ENCODE measurements at regions not wholly inside any gene's neighbourhood (a gene's known extent, or its start where the extent isn't known, plus 50 kb on each side); places are given as distances from the start of the nearest gene placed in this dataset.

DNA sequence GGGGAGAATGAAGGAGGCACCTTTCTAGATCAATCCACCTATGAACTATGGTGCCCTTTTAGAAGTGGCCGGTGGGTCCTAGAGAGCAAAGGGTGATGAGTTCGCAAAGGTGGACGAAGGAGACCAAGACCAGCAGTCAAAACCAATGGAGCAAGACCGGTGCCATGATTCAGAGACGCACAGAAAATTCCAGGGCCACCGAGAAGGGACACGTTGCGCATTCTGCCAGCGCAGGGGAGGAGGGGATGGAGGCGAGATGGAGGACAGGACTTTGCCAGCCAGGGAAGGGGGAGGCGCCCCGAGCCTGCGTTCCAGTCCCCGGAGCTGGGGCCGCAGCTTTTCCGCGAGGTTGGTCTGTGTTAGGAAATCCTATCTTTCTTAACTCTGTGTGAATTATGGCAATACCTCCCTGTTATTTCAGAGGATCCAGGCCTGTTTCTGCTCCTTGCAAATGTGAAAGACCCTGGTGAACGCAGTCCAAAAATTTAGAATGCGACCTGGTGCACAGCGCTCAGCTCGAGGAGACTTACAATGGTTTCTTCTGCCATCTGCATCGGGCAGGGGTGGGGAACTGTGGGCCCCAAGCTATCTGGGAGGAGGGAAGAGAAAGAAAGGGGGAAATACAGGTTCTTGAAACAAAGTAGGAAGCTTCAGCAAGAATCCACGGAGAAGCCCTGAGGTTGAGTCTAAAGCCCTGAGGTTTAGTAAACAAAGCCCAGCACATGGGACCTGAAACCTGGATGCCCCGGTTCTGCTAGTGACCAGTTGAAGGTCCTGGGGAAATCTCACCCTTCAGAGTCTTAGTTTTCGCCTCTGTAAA lies 129.4 kb downstream of the MRPS6 start:
- peaks cover 3% of the 10 kb centered on the region for H3K36me3 Mint-ChIP-seq (ENCODE audit: low read depth)
- H3K4me3 Mint-ChIP-seq: peak overlapping the region; percentile 65
- peak; percentile 86 for DNase-seq
- Histone ChIP-seq H3K4me1 (ENCODE audit: control insufficient read depth, insufficient read depth, low read length) (peaks cover 4% of the 10 kb centered on the region), H3K9me3 (ENCODE audit: control insufficient read depth, low read length) (no peaks in the 10 kb centered on the region), H3K4me3 (ENCODE audit: low read length) (peak overlapping the region; percentile 86), H3K27ac (ENCODE audit: low read depth, low read length) (peak overlapping the region; percentile 54), H3K27me3 (ENCODE audit: control insufficient read depth, insufficient read depth, low read length, poor library complexity, severe bottlenecking) (peaks cover 5% of the 10 kb centered on the region), H3K36me3 (ENCODE audit: control insufficient read depth, insufficient read depth, low read length) (no peaks in the 10 kb centered on the region), H3K9ac (ENCODE audit: extremely low read depth, low read length, poor library complexity, severe bottlenecking) (peak overlapping the region; percentile 71)
- TF ChIP-seq, protein P1, sequence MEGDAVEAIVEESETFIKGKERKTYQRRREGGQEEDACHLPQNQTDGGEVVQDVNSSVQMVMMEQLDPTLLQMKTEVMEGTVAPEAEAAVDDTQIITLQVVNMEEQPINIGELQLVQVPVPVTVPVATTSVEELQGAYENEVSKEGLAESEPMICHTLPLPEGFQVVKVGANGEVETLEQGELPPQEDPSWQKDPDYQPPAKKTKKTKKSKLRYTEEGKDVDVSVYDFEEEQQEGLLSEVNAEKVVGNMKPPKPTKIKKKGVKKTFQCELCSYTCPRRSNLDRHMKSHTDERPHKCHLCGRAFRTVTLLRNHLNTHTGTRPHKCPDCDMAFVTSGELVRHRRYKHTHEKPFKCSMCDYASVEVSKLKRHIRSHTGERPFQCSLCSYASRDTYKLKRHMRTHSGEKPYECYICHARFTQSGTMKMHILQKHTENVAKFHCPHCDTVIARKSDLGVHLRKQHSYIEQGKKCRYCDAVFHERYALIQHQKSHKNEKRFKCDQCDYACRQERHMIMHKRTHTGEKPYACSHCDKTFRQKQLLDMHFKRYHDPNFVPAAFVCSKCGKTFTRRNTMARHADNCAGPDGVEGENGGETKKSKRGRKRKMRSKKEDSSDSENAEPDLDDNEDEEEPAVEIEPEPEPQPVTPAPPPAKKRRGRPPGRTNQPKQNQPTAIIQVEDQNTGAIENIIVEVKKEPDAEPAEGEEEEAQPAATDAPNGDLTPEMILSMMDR (conservative IDR thresholded peaks at IDR 0.05): no peak
- no peaks in the 10 kb centered on the region for H3K9me3 Mint-ChIP-seq
- peak overlapping the region; percentile 75 for H3K27ac Mint-ChIP-seq
- H3K4me1 Mint-ChIP-seq: peaks cover 51% of the 10 kb centered on the region
- peaks cover under 1% of the 10 kb centered on the region for H3K27me3 Mint-ChIP-seq (ENCODE audit: insufficient read depth)
- WGBS, 2 experiments (ENCODE audit: insufficient coverage in 1 of 2, insufficient read length in 1 of 2): 31 to 44% methylated on average over 13 to 25 of the region's 25 CpGs

DNA sequence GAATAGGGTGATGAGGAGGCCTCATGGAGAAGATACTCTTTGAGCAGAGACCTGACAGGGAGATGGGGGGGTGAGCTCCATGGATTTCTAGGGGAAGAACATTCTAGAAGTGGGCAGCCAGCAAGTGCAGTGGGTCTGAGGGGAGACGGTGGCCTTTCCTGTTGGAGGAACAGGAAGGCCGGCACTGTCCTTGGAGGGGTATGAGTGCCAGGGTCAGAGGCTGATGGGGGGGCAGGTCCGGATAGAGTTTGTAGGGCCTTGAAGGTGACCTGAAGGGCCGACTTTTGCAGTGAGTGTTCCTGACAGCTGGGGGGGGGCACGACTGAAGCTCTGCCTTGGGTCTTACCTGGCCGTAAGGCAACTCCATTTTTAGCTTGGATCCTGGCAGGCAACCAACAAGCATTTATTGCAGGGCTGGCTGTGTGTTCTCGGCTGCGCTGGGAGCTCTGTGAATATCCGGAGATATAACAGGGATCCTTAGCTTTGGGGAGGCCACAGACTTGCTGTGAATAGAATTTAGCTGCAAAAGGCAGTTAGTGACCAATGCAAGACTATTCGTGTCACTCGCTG lies 130.6 kb downstream of the MRPS6 start:
- Histone ChIP-seq H3K36me3 (ENCODE audit: control insufficient read depth, insufficient read depth, low read length) (no peaks in the 10 kb centered on the region), H3K27me3 (ENCODE audit: control insufficient read depth, insufficient read depth, low read length, poor library complexity, severe bottlenecking) (peaks cover 5% of the 10 kb centered on the region), H3K9me3 (ENCODE audit: control insufficient read depth, low read length) (no peaks in the 10 kb centered on the region), H3K9ac (ENCODE audit: extremely low read depth, low read length, poor library complexity, severe bottlenecking) (no peak overlapping the region), H3K4me1 (ENCODE audit: control insufficient read depth, insufficient read depth, low read length) (peaks cover 4% of the 10 kb centered on the region), H3K27ac (ENCODE audit: low read depth, low read length) (peak overlapping the region; percentile 91), H3K4me3 (ENCODE audit: low read length) (no peak overlapping the region)
- no peak overlapping the region for H3K4me3 Mint-ChIP-seq
- DNase-seq: no peak
- 87 to 91% methylated on average over 3 to 11 of the region's 11 CpGs for WGBS, 2 experiments (ENCODE audit: insufficient coverage in 1 of 2, insufficient read length in 1 of 2)
- TF ChIP-seq, protein P1 (conservative IDR thresholded peaks at IDR 0.05): no peak
- peaks cover 3% of the 10 kb centered on the region for H3K36me3 Mint-ChIP-seq (ENCODE audit: low read depth)
- H3K4me1 Mint-ChIP-seq: peaks cover 40% of the 10 kb centered on the region
- H3K27me3 Mint-ChIP-seq (ENCODE audit: insufficient read depth): no peaks in the 10 kb centered on the region
- H3K9me3 Mint-ChIP-seq: no peaks in the 10 kb centered on the region
- H3K27ac Mint-ChIP-seq: no peak overlapping the region

DNA sequence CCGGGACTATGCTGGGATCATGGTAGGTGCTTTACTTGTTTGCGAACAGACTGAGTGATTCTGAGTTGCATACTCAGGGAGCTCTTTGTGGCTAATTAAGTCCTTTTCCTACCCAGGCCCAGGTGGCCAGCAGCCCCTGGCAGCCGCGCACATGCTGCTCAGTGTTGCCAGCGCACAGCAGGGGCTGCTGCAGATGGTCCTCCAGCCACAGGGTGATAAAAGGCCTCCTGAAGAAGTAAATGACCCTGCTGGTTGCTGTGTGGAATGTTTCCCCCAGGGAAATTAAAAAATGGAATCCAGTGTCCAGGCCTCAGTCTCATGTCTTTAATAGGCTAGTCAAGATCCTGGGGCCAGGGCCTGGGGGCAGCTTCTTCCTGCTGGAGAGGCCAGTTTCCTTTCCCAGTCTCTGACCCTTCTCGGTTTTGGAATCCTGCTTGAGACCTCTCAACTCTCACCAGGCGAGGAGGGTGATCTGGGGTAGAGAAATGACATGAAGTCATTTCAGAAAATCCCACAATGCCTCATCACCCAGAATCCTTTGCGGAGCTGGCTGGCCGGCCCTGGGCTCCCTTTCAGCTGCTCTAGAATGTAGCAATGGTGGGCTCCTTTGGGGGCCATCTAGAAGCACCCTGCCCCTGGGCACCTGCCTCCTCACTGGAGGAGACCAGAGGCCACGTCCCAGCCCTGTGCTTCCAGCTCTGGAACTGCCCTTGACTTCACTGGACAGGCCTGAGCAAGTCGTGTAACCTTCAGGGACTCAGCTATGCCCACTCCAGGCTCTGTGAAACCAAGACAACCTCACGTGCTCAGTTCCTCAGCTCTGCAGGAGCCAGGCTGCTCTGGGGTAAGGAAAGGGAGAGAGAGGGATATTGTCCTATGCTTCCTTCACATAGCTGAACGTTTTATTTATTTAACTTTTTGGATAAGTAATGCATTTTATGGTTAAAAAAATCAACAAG lies 131.4 kb downstream of the MRPS6 start:
- Histone ChIP-seq H3K9me3 (ENCODE audit: control insufficient read depth, low read length) (no peaks in the 10 kb centered on the region), H3K4me1 (ENCODE audit: control insufficient read depth, insufficient read depth, low read length) (peaks cover 4% of the 10 kb centered on the region), H3K36me3 (ENCODE audit: control insufficient read depth, insufficient read depth, low read length) (no peaks in the 10 kb centered on the region), H3K4me3 (ENCODE audit: low read length) (no peak overlapping the region), H3K27me3 (ENCODE audit: control insufficient read depth, insufficient read depth, low read length, poor library complexity, severe bottlenecking) (peaks cover 5% of the 10 kb centered on the region), H3K9ac (ENCODE audit: extremely low read depth, low read length, poor library complexity, severe bottlenecking) (no peak overlapping the region), H3K27ac (ENCODE audit: low read depth, low read length) (peak overlapping the region; percentile 91)
- Mint-ChIP-seq H3K9me3 (peaks cover 4% of the 10 kb centered on the region), H3K27me3 (ENCODE audit: insufficient read depth) (no peaks in the 10 kb centered on the region), H3K4me1 (peaks cover 31% of the 10 kb centered on the region), H3K4me3 (no peak overlapping the region), H3K27ac (no peak overlapping the region), H3K36me3 (ENCODE audit: low read depth) (peaks cover 5% of the 10 kb centered on the region)
- 86 to 97% methylated on average over 6 to 12 of the region's 13 CpGs for WGBS, 2 experiments (ENCODE audit: insufficient coverage in 1 of 2, insufficient read length in 1 of 2)
- DNase-seq: no peak
- TF ChIP-seq, protein P1 (conservative IDR thresholded peaks at IDR 0.05): no peak

Measured in endodermal cell (in vitro differentiated cells).